Glutamatergic neuron (in vitro differentiated cells): ENCODE measurements at regions not wholly inside any gene's neighbourhood (a gene's known extent, or its start where the extent isn't known, plus 50 kb on each side); places are given as distances from the start of the nearest gene placed in this dataset.

ENCODE experiments used
- DNase-seq: peaks from one replicate; pipeline ENCODE4 v3.0.0; 2022
- H3K27ac Mint-ChIP-seq: one replicate; pipeline ENCODE4 v1.8.0; 2020; ENCODE audit warnings: mild to moderate bottlenecking, mixed read lengths, inconsistent platforms; ENCODE audit not compliant: unreplicated experiment
- H3K27me3 Mint-ChIP-seq: one replicate; pipeline ENCODE4 v1.8.0; 2020; ENCODE audit warnings: mild to moderate bottlenecking, moderate library complexity, mixed read lengths, inconsistent platforms; ENCODE audit not compliant: unreplicated experiment
- H3K36me3 Mint-ChIP-seq: one replicate; pipeline ENCODE4 v1.8.0; 2020; ENCODE audit warnings: mild to moderate bottlenecking, mixed read lengths, inconsistent platforms; ENCODE audit not compliant: unreplicated experiment
- H3K4me1 Mint-ChIP-seq: one replicate; pipeline ENCODE4 v1.8.0; 2020; ENCODE audit warnings: mild to moderate bottlenecking, low read depth, mixed read lengths, inconsistent platforms; ENCODE audit not compliant: unreplicated experiment
- H3K4me3 Mint-ChIP-seq: one replicate; pipeline ENCODE4 v1.8.0; 2020; ENCODE audit warnings: mild to moderate bottlenecking, mixed read lengths, inconsistent platforms; ENCODE audit not compliant: unreplicated experiment
- H3K9me3 Mint-ChIP-seq: one replicate; pipeline ENCODE4 v1.8.0; 2020; ENCODE audit warnings: mild to moderate bottlenecking, moderate library complexity, mixed read lengths, inconsistent platforms; ENCODE audit not compliant: unreplicated experiment
- TF ChIP-seq, protein P1 (sequence below): fragments of 200-600 bp; sonication (generic); IDR thresholded peaks from one replicate; pipeline ENCODE4 v1.5.0; 2021; ENCODE audit not compliant: partially characterized antibody, unreplicated experiment

DNA sequence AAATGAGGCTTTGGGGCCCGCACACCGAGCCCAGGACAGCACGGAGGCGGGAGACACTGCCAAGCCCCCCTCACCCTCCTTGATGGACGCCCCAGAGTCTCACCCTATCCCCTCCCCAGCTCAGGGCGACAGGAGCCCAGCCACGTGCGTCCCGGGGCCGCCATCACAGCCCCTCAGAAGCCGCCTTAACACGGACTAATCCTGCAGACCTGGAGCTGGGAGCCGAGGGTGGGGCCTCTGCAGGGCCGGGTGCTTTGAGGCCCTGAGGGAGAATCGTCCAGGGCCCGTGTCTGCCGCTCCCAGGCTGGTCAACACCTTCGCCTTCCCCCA, 79.7 kb upstream of the FBRSL1 start:
- H3K36me3 Mint-ChIP-seq, result no peaks in the 10 kb centered on the region
- H3K4me1 Mint-ChIP-seq, result peaks cover 3% of the 10 kb centered on the region
- H3K4me3 Mint-ChIP-seq, result no peak overlapping the region
- TF ChIP-seq, protein P1, sequence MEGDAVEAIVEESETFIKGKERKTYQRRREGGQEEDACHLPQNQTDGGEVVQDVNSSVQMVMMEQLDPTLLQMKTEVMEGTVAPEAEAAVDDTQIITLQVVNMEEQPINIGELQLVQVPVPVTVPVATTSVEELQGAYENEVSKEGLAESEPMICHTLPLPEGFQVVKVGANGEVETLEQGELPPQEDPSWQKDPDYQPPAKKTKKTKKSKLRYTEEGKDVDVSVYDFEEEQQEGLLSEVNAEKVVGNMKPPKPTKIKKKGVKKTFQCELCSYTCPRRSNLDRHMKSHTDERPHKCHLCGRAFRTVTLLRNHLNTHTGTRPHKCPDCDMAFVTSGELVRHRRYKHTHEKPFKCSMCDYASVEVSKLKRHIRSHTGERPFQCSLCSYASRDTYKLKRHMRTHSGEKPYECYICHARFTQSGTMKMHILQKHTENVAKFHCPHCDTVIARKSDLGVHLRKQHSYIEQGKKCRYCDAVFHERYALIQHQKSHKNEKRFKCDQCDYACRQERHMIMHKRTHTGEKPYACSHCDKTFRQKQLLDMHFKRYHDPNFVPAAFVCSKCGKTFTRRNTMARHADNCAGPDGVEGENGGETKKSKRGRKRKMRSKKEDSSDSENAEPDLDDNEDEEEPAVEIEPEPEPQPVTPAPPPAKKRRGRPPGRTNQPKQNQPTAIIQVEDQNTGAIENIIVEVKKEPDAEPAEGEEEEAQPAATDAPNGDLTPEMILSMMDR, result no peak
- peaks cover 6% of the 10 kb centered on the region for H3K9me3 Mint-ChIP-seq
- H3K27ac Mint-ChIP-seq, result no peak overlapping the region
- no peak for DNase-seq
- peaks cover 10% of the 10 kb centered on the region for H3K27me3 Mint-ChIP-seq

DNA sequence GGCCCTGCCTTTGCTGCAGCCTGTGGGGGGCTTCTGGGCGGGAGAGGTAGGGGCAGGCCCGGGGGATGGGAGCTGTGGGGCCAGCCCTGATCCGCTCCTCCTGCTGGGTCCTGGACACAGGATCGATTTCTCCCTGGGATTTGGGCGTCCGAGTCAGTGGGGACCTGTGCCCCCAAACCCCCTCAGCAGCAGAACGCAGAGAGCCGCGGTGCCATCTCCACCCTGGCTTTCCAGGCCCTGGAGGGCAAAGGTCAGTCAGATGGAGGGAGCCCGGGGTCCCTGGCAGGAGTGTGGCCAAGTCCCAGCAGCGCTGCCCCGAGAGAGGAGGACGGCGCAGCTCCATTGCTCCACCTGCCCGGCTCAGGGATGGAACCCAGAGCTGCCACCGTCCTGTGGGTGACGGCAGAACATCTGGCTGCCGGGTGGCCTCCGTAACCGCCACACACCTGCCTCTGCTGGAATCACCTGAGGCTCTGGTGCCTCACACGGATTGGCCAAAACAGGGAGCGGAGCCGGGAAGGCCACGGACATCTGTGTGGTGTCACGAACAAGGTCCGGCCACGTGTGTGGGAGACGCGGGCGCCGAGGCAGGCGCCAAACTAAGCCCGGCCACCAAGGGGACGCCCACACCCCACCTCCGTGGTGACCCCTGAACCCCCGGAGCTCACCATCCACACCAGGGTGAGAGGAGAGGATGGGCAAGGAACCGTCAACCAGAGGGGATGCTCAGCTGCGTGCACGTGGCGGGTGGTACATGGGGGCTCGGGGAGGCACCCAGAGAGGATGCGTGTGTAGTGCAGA, 80.3 kb upstream of the FBRSL1 start:
- Mint-ChIP-seq H3K4me1 (peaks cover 3% of the 10 kb centered on the region), H3K27me3 (peaks cover 10% of the 10 kb centered on the region), H3K9me3 (peaks cover 6% of the 10 kb centered on the region), H3K27ac (no peak overlapping the region), H3K4me3 (no peak overlapping the region), H3K36me3 (no peaks in the 10 kb centered on the region)
- no peak for DNase-seq
- TF ChIP-seq, protein P1, result no peak

DNA sequence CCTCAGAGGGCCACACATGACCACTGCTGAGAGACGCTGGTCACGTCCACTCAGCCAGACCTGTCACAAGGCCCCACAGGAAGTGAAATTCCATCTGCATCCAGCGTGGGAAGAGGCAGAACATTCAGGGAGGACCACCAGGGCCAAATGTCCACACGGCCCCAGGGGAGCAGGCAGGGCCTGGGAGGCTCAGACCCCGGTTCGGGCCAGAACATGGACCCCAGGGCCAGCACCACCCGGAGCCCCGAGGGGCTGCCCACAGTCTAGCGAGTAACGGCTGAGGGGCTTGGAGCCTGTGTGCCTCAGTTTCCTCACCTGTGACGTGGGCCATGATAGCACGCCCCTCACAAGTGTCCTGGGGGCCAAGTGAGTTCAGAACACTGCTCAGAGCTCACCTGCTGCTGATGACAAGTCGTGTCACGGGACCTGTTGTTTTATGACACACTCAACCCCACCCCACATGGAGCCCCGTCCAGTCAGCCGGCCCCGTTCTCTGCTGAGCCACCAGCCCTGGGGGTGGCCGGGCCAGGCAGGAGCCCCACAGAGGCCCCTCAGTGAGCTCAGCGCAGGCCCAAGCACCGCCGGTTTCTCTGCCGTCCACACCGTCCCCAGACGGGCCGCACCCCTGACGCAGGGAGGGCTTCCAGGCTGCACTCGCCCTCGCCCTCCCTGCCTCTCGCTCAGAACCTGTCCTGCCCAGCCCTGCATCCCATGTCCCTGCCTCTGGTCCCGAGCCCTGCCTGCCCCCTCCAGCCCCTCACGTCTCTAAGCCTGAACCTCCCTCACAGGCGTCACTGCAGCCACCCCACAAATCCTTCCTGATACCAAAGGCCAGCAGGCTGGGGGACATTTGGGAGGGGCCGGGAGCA, 79.5 kb upstream of the GALNT9 start:
- no peak for DNase-seq
- H3K27me3 Mint-ChIP-seq, result peaks cover 10% of the 10 kb centered on the region
- H3K4me3 Mint-ChIP-seq, result no peak overlapping the region
- H3K27ac Mint-ChIP-seq, result no peak overlapping the region
- TF ChIP-seq, protein P1, result no peak
- H3K9me3 Mint-ChIP-seq, result peaks cover 6% of the 10 kb centered on the region
- peaks cover 3% of the 10 kb centered on the region for H3K4me1 Mint-ChIP-seq
- H3K36me3 Mint-ChIP-seq, result no peaks in the 10 kb centered on the region

DNA sequence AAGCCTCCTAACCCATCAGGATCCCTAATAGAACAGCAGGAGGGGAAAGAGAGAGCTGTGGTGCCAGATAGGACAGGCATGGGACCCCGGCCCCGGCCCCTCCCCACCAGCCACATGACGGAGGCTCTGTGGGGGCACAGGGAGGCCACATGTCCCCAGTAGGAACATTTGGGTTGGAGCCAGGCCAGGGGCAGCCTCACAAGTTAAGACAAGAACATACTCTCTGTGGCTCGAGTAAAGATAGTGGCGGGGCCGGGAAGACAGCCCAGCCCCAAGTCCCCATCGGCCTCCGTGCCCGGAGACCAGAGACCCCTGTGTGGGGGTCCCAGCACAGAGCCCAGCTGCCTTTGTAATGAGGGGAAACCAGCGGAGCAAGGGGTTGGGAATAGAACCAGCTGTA, 78.6 kb upstream of the GALNT9 start:
- DNase-seq, result no peak
- H3K4me1 Mint-ChIP-seq, result peaks cover 3% of the 10 kb centered on the region
- H3K36me3 Mint-ChIP-seq, result no peaks in the 10 kb centered on the region
- TF ChIP-seq, protein P1, result no peak
- no peak overlapping the region for H3K4me3 Mint-ChIP-seq
- peaks cover 6% of the 10 kb centered on the region for H3K9me3 Mint-ChIP-seq
- peaks cover 10% of the 10 kb centered on the region for H3K27me3 Mint-ChIP-seq
- no peak overlapping the region for H3K27ac Mint-ChIP-seq
